Limb (tissue), 2 donors: ENCODE measurements at regions not wholly inside any gene's neighbourhood (a gene's known extent, or its start where the extent isn't known, plus 50 kb on each side); places are given as distances from the start of the nearest gene placed in this dataset.
A peak's percentile ranks its signal among the peaks of the same experiment; 100 is the strongest.

Source experiments
- DNase-seq, 2 donors: peaks; one replicate each; pipeline ENCODE4 v3.0.0-alpha.2; 2016; ENCODE audit errors: extremely low spot score in 2 of 2

DNA sequence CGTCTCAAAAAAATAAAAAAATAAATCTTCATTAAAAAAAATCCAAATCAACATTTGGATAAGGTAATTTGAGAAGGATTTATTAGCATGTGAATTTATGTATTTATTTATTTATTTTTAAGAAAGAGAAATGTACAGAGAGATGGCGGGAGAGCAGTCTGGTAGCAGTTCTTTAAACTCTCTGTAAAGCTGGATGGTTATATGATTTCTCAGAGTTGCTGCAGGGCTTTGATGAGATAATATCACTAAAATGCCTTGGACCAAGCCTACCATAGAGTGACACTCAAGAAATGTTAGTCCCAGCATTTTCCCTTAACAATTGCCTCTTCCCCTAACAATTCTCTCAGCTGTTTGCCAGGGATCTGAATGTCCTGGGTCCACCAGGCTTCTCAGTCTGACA, 103.4 kb upstream of the LNX1 start:
- DNase-seq: no peak

DNA sequence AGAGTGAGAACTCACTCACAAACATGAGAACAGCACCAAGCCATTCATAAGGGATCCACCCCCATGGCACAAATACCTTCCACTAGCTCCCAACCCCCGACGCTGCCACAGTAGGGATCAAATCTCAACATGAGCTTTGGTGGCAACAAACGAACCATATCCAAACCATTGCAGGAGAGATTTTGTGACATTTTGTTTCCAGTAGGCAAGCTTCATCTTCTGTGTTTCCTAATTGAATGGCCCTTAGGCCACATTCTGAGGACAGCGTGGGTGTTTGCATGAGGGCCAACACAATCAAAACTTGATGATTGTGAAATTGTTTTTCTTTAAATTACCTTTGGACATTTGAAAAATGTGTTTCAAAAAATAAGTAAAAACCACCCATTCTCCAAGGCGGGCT, 102.6 kb upstream of the LNX1 start:
- no peak for DNase-seq

DNA sequence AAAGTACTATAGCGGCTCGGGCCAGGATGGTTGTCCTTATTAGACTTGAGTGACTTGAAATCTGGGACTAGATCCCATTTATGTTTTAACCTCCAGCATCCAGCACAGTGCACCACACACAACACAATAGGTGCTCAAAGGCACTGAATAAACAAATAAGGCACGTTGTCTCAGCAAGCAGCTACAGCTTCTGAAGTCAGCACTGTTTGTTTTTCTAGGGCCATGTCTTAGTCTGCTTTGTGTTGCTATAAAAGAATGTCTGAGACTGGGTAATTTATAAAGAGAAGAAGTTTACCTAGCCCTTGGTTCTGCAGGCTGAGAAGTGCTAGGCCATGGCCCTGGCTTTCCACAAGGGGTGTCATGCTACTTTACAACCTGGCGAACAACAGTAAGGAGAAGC, 102.1 kb upstream of the LNX1 start:
- DNase-seq: no peak

DNA sequence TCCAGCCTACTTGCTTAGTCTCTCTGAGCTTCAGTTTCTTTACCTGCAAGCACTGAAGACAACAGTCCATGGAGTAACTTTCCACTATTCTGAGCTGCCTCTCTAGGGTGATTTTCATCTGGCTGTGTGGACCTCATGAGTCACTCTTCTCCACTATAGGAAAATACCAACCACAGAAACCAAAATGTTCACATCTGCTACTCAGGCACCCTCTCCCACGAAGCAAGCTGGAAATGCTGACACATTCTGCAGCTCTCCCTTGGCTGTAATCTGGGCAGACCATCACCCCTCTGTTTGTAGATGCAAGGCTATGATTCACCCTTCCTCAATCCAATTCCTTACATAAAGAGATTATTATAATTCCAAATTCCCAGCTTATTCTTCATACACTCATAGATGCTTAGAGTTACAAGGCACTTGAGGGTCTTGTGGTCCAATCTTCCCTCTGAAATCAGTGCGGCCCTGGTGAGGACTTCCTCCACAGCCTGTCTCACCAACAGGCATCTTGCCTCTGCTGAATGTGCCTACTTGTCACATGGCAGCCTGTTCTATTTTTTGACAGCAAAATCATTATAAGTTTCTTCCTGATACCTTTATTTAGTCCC, 97.0 kb upstream of the LNX1 start:
- DNase-seq: no peak

GRCh38 chr4:53686521-53686920, 95.2 kb upstream of the LNX1 start:
- DNase-seq: no peak

DNA sequence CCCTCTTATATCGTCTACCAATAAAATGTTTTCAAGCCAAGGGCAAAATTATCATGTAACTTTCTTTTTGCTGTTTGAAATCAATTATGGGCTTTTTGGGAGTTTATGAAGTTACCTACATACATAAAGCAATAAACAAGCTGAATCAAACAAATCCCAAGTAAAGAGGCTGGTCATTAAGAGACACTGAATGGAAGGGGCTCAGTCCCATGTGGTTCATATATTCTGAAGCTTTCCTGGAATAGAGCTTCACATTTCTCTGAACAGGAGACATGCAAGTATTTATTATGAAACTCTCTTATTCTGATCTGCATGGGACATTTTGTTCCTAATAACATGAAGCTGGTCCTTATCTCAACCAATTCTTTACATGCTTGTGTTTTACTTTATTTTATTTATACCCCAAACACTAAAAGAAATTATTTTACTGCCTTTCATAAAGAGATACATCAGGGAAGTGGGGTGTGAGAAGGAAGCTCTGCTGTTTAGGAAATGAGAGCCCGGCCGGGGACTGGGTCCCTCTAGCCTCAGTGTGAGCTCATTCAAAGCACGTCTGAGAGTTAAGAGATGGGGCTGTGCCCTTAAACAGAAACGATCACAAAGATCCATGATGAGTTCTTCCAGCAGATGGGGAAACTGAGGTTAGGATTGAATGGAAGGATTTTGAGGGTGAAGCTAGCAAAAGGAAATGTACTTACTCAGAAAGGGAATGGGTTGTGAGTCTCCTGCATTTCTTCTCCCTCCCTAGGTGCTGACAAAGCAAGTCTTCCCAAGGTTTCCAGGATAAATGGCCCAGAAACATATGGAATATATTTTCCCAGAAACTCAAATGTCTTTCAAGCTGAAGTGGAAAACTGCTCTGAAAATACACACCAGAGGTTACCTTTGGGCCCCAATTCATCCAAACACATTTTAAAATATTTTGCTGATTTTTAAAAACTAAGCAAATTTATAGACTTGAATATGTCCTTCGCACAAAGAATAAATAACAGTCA, 93.1 kb upstream of the LNX1 start:
- DNase-seq: peak in 1 of 2 donors; percentile 59

DNA sequence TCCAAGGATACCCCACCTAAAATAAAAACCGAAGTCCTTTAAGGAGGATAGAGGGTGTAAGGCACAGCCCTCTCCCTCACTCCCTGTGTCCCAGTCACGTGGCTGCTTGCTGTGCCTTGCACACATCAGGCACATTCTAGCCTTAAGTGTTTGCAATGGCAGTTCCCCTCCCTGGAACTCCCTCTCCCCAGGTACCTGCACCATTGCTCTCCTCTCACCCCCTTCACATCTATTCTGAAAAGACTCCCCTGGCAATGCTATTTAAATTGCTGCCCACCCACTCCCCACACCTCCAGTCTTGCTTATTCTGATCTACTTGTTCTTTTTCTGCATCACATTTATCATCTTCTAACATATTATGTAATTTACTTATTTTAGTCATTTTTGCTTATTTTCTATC, 91.6 kb upstream of the LNX1 start:
- no peak for DNase-seq

GRCh38 chr4:53682196-53682595, 90.9 kb upstream of the LNX1 start:
- no peak for DNase-seq

DNA sequence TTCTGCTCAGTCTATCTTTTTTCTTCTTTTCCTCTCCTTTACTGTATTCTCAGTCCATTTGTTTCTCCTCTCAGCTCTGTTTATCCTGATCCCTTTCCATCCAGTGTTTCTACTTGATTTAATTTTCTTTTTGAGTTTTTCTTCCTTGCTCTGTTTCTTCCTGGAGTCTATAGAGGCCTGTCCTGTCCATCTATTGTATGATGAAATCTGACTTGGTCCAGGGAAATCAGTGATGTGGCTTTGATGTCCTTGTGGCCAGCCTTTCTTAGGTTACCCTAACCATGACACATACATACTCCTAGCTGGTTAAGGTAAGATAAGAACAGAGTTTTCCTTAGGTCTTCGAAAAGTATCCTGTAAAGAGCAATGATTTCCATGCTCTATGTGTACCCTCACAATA, 89.3 kb upstream of the LNX1 start:
- no peak for DNase-seq

- no peak for DNase-seq
Measured at GRCh38 chr4:53680168-53680567, 88.9 kb upstream of the LNX1 start.

DNA sequence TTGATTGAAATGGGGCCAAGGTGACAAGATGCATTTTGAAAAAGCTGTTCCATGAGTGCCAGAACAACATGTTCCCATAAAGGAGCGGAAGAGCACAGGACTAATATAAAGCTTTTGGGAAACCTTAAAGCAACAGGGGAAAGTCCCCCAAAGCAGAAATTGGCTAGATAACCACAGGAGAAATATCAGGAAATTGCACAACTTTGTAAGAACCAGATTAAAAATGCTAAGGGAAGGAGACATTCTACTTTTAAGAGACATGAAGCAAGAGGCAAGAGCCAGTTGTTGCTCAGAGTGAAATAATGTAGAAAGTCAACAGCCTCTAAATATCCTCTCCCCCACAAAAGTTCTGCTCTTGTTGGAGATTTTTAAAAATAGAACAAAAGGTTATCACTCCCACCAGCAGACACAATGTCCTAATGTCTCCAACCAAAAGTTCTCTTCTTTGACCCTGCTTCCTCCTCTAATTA, 85.2 kb upstream of the LNX1 start:
- DNase-seq: no peak

GRCh38 chr4:53674903-53675302, 83.6 kb upstream of the LNX1 start:
- DNase-seq: no peak

DNA sequence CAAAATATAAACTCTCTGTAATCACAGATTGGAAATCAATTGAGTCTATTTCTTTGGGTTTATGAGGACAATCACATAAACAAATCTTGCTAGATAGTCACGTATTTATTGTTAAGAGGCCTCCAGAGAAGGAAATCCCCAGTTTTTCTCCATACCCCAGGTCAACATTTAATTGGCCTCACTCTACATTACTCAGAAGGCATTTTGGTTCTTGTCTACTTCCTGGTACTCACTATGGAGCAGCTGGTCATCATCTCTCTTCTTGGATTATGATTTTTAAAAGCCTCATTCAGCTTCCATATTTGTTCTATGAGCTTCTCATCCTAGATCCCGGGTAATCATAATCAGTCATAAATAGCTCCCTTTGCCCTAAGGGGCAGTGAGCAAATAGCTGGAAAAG, 81.6 kb upstream of the LNX1 start:
- no peak for DNase-seq

DNA sequence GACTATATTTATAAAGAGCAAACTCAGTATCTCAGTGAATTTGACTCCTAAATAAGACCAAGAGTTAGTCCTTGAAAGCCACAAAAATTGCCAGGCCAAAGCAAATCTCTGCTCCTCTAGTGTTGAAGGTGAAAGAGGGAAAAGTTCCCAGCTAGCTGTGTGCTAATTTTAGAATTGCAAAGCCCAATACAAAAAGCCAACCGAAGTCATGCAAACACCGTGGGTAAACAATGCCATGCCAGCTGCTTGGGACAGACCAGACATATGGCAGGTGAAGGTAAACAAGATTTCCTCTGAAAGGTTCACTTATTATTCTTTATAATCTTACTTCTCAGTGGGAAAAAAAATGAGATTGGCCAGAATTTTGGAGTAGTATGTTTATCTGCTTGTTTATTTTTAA, 80.5 kb upstream of the LNX1 start:
- DNase-seq: no peak

DNA sequence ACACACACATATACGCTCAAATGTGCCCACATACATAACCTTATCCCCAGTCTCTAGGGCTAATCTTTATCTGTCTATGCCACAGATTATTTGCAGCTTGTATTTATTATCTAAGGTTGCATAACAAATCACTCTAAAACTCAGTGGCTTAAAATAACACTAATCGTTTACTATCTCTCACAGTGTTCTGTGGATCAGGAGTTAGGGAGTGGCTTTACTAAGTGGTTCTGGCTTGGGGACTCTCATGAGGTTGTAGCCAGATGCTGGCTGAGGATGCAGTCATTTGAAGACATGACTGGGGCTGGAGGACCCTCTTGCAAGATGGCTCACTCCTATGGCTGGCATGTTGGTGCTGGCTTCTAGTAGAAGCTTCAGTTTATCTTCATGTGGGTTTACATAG, 68.5 kb upstream of the LNX1 start:
- DNase-seq: no peak

GRCh38 chr4:53659112-53659511, 67.8 kb upstream of the LNX1 start:
- DNase-seq: no peak

- DNase-seq: no peak
Measured at GRCh38 chr4:53658029-53658428, 66.7 kb upstream of the LNX1 start.

DNA sequence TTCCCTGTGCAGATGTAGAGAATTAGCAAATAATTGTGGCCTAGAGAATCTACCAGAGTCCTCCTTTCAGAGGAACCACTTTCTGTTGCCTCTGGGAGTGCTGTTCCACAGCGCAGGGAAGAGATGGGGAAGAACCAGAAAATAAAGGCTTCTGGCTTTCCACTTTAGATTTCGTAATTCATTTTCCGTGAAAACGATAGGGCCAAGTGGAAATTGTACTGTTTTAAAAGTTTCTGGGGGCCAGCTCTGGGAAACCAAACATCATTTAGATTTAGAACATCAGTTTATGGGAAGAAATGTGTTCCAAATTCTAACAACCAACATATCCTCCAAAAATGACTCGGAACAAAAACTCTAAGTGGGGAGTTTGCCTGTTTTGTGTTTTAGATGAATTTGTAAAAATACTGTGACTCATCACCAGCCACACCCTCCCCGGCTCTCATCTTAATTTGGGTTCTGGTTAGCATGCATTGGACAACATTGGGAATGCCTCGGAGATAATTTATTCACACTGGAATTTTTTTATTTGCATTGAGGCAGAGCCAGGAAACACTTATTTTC, 65.2 kb upstream of the LNX1 start:
- peak in 1 of 2 donors; percentile 40 for DNase-seq

GRCh38 chr4:53654300-53654758, 63.0 kb upstream of the LNX1 start:
- DNase-seq: peak in 1 of 2 donors; percentile 47

- no peak for DNase-seq
Measured at GRCh38 chr4:53653484-53654053, 62.3 kb upstream of the LNX1 start.

DNA sequence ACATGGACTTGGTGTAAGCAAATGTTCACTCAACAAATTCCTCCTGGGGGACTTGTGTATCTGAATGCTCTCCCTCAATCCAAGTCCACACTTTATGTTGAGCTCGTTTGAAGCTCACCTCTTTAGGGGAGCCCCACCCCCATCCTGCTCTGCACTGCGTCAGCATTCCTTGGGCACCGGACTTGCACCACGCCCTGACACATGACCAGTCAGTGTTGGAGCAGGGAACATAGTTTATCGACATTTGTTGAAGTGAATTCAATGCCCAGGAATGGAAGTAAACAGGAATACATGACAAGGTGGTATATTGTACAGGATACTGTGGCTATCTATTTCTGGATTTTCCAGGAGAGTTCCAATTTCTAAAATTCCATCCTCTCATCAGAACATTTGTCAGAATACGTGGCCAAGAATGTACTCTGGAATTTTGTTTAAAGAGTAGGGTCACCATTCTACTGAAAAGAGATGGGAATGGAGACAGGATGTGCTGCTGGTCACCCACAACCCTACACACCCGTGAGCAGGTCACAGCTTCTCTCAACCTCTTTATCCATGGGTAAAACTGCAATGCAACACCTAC, 60.0 kb upstream of the LNX1 start:
- DNase-seq: no peak

- DNase-seq: no peak
Measured at GRCh38 chr4:53649357-53649756, 58.1 kb upstream of the LNX1 start.
